ENCODE measurements at regions not wholly inside any gene's neighbourhood (a gene's known extent, or its start where the extent isn't known, plus 50 kb on each side); places are given as distances from the start of the nearest gene placed in this dataset.
"Not testable (repeated sequence)": the region's sequence is repeated elsewhere in the genome, so short reads cannot be mapped to it uniquely, and the experiment has no call there.

DNA sequence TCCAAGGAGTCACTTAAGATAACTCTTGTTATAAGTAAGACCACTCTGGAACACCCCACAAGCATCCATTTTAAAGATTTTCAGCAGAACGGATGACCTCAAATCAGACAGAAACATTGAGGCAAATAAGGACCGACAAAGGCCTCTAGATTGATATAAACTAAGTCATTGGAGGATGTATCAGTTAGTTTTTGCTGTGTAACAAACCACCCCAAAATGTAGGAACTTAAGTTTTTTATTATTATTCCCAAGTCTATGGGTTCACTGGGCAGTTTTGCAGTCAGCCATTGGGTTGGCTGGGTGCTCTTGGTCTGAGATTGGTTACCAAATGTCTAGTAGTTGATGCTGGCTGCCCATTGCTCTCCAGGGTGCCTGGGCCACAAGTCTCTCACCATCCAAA, 311.8 kb downstream of the SIPA1L2 start:
- DNase-seq (ENCODE audit: extremely low spot score, unreplicated experiment) = no peak
- Mint-ChIP-seq H3K27ac (no peak overlapping the region), H3K27me3 (no peaks in the 10 kb centered on the region), H3K4me1 (ENCODE audit: unreplicated experiment) (peaks cover 24% of the 10 kb centered on the region), H3K36me3 (no peaks in the 10 kb centered on the region), H3K4me3 (no peak overlapping the region), H3K9me3 (peaks cover 3% of the 10 kb centered on the region)
- TF ChIP-seq, protein P1, sequence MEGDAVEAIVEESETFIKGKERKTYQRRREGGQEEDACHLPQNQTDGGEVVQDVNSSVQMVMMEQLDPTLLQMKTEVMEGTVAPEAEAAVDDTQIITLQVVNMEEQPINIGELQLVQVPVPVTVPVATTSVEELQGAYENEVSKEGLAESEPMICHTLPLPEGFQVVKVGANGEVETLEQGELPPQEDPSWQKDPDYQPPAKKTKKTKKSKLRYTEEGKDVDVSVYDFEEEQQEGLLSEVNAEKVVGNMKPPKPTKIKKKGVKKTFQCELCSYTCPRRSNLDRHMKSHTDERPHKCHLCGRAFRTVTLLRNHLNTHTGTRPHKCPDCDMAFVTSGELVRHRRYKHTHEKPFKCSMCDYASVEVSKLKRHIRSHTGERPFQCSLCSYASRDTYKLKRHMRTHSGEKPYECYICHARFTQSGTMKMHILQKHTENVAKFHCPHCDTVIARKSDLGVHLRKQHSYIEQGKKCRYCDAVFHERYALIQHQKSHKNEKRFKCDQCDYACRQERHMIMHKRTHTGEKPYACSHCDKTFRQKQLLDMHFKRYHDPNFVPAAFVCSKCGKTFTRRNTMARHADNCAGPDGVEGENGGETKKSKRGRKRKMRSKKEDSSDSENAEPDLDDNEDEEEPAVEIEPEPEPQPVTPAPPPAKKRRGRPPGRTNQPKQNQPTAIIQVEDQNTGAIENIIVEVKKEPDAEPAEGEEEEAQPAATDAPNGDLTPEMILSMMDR (conservative IDR thresholded peaks at IDR 0.05) = no peak

DNA sequence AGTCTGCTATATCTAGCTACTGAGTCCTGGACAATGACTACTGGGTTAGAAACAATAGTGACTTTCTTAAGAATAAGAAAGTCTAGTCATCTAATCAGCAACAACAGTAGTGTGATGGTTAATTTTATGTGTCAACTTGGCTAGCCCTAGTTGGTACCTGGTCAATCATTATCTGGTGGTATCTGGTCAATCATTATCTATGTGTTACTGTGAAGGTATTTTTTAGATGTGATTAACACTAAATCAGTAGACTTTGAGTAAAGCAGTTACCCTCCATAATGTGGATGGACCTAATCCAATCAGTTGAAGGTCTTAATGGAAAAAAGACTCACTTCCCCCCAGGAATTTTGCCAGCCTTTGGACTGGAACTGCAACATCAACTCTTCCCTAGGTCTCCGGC, 312.6 kb downstream of the SIPA1L2 start:
- DNase-seq (ENCODE audit: extremely low spot score, unreplicated experiment) = no peak
- H3K9me3 Mint-ChIP-seq = peaks cover 11% of the 10 kb centered on the region
- no peak overlapping the region for H3K4me3 Mint-ChIP-seq
- H3K27ac Mint-ChIP-seq = no peak overlapping the region
- no peaks in the 10 kb centered on the region for H3K27me3 Mint-ChIP-seq
- no peaks in the 10 kb centered on the region for H3K36me3 Mint-ChIP-seq
- peaks cover 21% of the 10 kb centered on the region for H3K4me1 Mint-ChIP-seq (ENCODE audit: unreplicated experiment)
- TF ChIP-seq, protein P1 (conservative IDR thresholded peaks at IDR 0.05) = no peak

DNA sequence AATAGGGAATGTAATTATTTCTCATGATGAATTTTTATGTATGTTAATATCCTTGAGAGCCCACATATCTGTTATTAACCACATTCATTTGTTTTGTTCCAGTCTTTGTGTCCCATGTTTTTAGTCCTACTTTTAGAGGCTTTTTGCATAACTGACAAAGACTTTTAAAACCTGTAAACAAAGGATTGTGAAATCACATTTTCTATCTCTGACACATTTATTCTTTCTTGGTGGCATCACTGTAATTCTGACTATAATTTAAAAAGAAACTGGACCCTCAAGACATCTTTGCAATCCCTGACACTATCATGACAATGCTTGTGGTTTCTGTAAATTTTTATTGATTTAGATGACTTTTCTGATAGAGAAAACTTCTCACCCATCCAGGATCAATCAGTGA, 313.1 kb downstream of the SIPA1L2 start:
- no peak overlapping the region for H3K4me3 Mint-ChIP-seq
- TF ChIP-seq, protein P1 (conservative IDR thresholded peaks at IDR 0.05) = no peak
- no peak overlapping the region for H3K27ac Mint-ChIP-seq
- no peaks in the 10 kb centered on the region for H3K36me3 Mint-ChIP-seq
- no peaks in the 10 kb centered on the region for H3K27me3 Mint-ChIP-seq
- H3K9me3 Mint-ChIP-seq = peaks cover 12% of the 10 kb centered on the region
- H3K4me1 Mint-ChIP-seq (ENCODE audit: unreplicated experiment) = peaks cover 17% of the 10 kb centered on the region
- no peak for DNase-seq (ENCODE audit: extremely low spot score, unreplicated experiment)

DNA sequence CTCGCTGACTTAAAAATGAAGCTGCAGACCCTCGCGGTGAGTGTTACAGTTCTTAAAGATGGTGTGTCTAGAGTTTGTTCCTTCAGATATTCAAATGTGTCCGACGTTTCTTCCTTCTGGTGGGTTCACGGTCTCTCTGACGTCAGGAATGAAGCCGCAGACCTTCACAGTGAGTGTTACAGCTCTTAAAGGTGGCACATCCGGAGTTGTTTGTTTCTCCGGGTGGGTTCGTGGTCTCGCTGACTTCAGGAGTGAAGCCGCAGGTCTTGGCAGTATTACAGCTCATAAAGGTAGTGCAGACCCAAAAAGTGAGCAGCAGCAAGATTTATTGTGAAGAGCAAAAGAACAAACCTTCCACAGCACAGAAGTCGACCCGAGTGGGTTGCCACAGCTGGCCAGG, 316.1 kb downstream of the SIPA1L2 start:
- DNase-seq (ENCODE audit: extremely low spot score, unreplicated experiment); H3K36me3 Mint-ChIP-seq; H3K4me1 Mint-ChIP-seq (ENCODE audit: unreplicated experiment); H3K4me3 Mint-ChIP-seq; H3K27me3 Mint-ChIP-seq; H3K27ac Mint-ChIP-seq: not testable (repeated sequence)
- peaks cover 12% of the 10 kb centered on the region for H3K9me3 Mint-ChIP-seq

DNA sequence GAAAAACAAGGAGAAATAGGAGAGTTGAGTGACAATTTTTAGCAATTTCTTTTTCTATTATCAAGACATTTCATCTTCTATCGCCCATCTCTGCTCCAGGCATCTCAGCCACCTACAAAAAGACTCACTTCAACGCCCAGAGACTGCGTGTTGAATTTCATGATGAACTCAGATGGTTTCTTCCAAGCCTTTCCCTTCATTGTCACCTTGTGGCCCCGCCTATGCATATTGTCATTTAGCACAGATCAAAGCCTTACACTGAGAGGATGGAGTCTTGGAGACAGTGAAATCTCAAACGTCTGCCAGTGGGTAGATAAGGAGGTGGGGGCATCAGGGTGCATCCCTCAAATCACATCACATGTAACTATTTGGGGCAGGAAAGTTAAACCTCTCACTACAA, 319.4 kb downstream of the SIPA1L2 start:
- H3K27ac Mint-ChIP-seq = no peak overlapping the region
- H3K4me3 Mint-ChIP-seq = no peak overlapping the region
- TF ChIP-seq, protein P1 (conservative IDR thresholded peaks at IDR 0.05) = no peak
- no peaks in the 10 kb centered on the region for H3K36me3 Mint-ChIP-seq
- H3K27me3 Mint-ChIP-seq = no peaks in the 10 kb centered on the region
- H3K9me3 Mint-ChIP-seq = peaks cover 12% of the 10 kb centered on the region
- H3K4me1 Mint-ChIP-seq (ENCODE audit: unreplicated experiment) = peaks cover 8% of the 10 kb centered on the region
- no peak for DNase-seq (ENCODE audit: extremely low spot score, unreplicated experiment)

DNA sequence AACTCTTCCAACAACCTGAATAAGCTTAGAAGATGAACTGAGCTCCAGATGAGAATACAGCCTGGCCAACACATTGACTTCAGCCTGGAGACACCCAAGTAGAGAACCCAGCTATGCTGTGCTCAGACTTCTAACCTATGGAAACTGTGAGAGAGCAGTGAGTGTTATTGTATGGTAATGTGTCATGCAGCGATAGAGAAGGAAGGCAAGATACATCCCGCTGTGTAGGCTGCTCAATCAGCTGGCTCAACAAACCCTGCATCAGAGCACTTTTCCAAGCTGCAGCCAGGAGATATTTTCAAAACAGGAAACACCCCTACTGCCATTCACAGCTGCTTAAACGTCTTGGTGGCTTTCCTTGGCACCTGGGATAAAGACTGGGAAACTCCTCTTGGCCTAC, 321.3 kb downstream of the SIPA1L2 start:
- Mint-ChIP-seq H3K9me3 (peaks cover 19% of the 10 kb centered on the region), H3K27ac (no peak overlapping the region), H3K36me3 (no peaks in the 10 kb centered on the region), H3K27me3 (no peaks in the 10 kb centered on the region), H3K4me3 (no peak overlapping the region), H3K4me1 (ENCODE audit: unreplicated experiment) (peaks cover 8% of the 10 kb centered on the region)
- DNase-seq (ENCODE audit: extremely low spot score, unreplicated experiment) = no peak
- TF ChIP-seq, protein P1 (conservative IDR thresholded peaks at IDR 0.05) = no peak
